C4-2B (cell line): ENCODE measurements at regions not wholly inside any gene's neighbourhood (a gene's known extent, or its start where the extent isn't known, plus 50 kb on each side); places are given as distances from the start of the nearest gene placed in this dataset.

Source experiments
- ZFX ChIP-seq: fragments of 450-650 bp; IDR thresholded peaks from 2 replicates; pipeline ENCODE4 v1.6.1; 2017
- TF ChIP-seq, protein P1 (sequence below): fragments of 450-650 bp; conservative IDR thresholded peaks from 2 replicates; pipeline ENCODE4 v1.5.1; 2017; ENCODE audit warnings: mild to moderate bottlenecking

DNA sequence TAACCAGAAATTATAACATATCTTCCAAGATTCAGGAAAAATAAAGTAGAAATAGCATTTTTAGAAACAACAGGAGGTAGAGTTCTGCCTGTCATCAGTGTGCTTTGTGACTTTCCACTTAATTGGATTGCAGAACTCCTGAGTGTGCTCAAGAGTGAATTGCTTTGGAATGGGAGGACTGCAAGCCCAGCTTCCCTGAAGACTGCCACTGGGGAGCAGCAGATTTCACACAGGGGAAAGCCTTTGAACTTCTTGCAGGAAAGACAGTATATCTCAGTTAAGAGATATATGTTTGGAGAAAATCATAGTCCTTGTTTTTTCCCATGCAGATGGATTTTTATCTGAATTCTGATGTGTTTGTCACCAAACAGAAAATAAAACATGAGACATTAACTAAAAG is 124.5 kb downstream of the TMEM168 start:
- TF ChIP-seq, protein P1, sequence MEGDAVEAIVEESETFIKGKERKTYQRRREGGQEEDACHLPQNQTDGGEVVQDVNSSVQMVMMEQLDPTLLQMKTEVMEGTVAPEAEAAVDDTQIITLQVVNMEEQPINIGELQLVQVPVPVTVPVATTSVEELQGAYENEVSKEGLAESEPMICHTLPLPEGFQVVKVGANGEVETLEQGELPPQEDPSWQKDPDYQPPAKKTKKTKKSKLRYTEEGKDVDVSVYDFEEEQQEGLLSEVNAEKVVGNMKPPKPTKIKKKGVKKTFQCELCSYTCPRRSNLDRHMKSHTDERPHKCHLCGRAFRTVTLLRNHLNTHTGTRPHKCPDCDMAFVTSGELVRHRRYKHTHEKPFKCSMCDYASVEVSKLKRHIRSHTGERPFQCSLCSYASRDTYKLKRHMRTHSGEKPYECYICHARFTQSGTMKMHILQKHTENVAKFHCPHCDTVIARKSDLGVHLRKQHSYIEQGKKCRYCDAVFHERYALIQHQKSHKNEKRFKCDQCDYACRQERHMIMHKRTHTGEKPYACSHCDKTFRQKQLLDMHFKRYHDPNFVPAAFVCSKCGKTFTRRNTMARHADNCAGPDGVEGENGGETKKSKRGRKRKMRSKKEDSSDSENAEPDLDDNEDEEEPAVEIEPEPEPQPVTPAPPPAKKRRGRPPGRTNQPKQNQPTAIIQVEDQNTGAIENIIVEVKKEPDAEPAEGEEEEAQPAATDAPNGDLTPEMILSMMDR: peak; percentile 31
- TF ChIP-seq ZFX: no peak
